ENCODE measurements at regions not wholly inside any gene's neighbourhood (a gene's known extent, or its start where the extent isn't known, plus 50 kb on each side); places are given as distances from the start of the nearest gene placed in this dataset.

- Histone ChIP-seq H4K8ac (ENCODE audit: low read length) (no peak overlapping the region), H3K9ac (ENCODE audit: low read length) (no peak overlapping the region), H3K4me2 (ENCODE audit: low read length, poor library complexity, severe bottlenecking) (no peak overlapping the region), H3K18ac (ENCODE audit: low read depth in 1 of 2, low read length in 2 of 2) (no peak overlapping the region), H3K4me3 (ENCODE audit: insufficient read depth in 1 of 2, low read depth in 1 of 2, low read length in 2 of 2) (no peak overlapping the region), H3K36me3 (ENCODE audit: control insufficient read depth in 1 of 2, insufficient read depth in 2 of 2, low read depth in 1 of 2, low read length in 2 of 2) (no peaks in the 10 kb centered on the region), H2BK5ac (ENCODE audit: low read depth, low read length, poor library complexity, severe bottlenecking) (no peak overlapping the region), H3K9me3 (ENCODE audit: control insufficient read depth, low read length) (no peaks in the 10 kb centered on the region), H3K79me1 (replicated peaks; ENCODE audit: low read length, poor library complexity, severe bottlenecking) (no peaks in the 10 kb centered on the region), H2AK5ac (ENCODE audit: low read length, severe bottlenecking) (no peak overlapping the region), H2BK12ac (ENCODE audit: low read length in 2 of 2) (no peak overlapping the region), H3K4me1 (ENCODE audit: control insufficient read depth, insufficient read depth, low read depth, low read length) (no peaks in the 10 kb centered on the region), H4K91ac (ENCODE audit: low read length) (no peak overlapping the region), H2BK15ac (ENCODE audit: low read depth, poor library complexity, severe bottlenecking) (no peak overlapping the region), H3K23ac (ENCODE audit: low read length in 2 of 2) (peak overlapping the region in 1 of 2 experiments; percentile 2), H2AFZ (ENCODE audit: low read depth, low read length) (no peak overlapping the region), H3K27me3 (ENCODE audit: control insufficient read depth in 1 of 2, insufficient read depth in 1 of 2, low read length in 2 of 2) (peaks cover 0 to 13% of the 10 kb centered on the region in 2 experiments), H3K4ac (ENCODE audit: low read depth in 1 of 2, low read length in 2 of 2) (no peak overlapping the region), H3K14ac (ENCODE audit: low read length in 2 of 2) (peak overlapping the region in 1 of 2 experiments; percentile 9), H2BK120ac (ENCODE audit: low read depth, low read length) (no peak overlapping the region), H3K27ac (ENCODE audit: low read length, poor library complexity, severe bottlenecking) (no peak overlapping the region)
- 76% methylated on average over 9 of the region's 9 CpGs for WGBS
- DNase-seq = no peak
Measured at GRCh38 chr4:114389070-114389685, 209.4 kb upstream of the UGT8 start.

GRCh38 chr4:114393295-114394038, 205.1 kb upstream of the UGT8 start:
- no peak overlapping the region for H3K9ac ChIP-seq (ENCODE audit: low read length)
- H3K4ac ChIP-seq (ENCODE audit: low read depth in 1 of 2, low read length in 2 of 2) = no peak overlapping the region
- H4K91ac ChIP-seq (ENCODE audit: low read length) = no peak overlapping the region
- no peak for DNase-seq
- no peak overlapping the region for H2AK5ac ChIP-seq (ENCODE audit: low read length, severe bottlenecking)
- no peak overlapping the region for H3K14ac ChIP-seq (ENCODE audit: low read length in 2 of 2)
- H3K23ac ChIP-seq (ENCODE audit: low read length in 2 of 2) = no peak overlapping the region
- H2BK12ac ChIP-seq (ENCODE audit: low read length in 2 of 2) = no peak overlapping the region
- no peak overlapping the region for H2BK15ac ChIP-seq (ENCODE audit: low read depth, poor library complexity, severe bottlenecking)
- peaks cover 2% of the 10 kb centered on the region for H3K4me1 ChIP-seq (ENCODE audit: control insufficient read depth, insufficient read depth, low read depth, low read length)
- no peak overlapping the region for H3K4me2 ChIP-seq (ENCODE audit: low read length, poor library complexity, severe bottlenecking)
- H3K18ac ChIP-seq (ENCODE audit: low read depth in 1 of 2, low read length in 2 of 2) = no peak overlapping the region
- H3K27ac ChIP-seq (ENCODE audit: low read length, poor library complexity, severe bottlenecking) = no peak overlapping the region
- H2AFZ ChIP-seq (ENCODE audit: low read depth, low read length) = no peak overlapping the region
- H2BK120ac ChIP-seq (ENCODE audit: low read depth, low read length) = no peak overlapping the region
- no peak overlapping the region for H4K8ac ChIP-seq (ENCODE audit: low read length)
- H3K79me1 ChIP-seq (replicated peaks; ENCODE audit: low read length, poor library complexity, severe bottlenecking) = no peaks in the 10 kb centered on the region
- H3K27me3 ChIP-seq (ENCODE audit: control insufficient read depth in 1 of 2, insufficient read depth in 1 of 2, low read length in 2 of 2) = peaks cover 0 to 9% of the 10 kb centered on the region in 2 experiments
- H3K4me3 ChIP-seq (ENCODE audit: insufficient read depth in 1 of 2, low read depth in 1 of 2, low read length in 2 of 2) = no peak overlapping the region
- H3K36me3 ChIP-seq (ENCODE audit: control insufficient read depth in 1 of 2, insufficient read depth in 2 of 2, low read depth in 1 of 2, low read length in 2 of 2) = no peaks in the 10 kb centered on the region
- no peaks in the 10 kb centered on the region for H3K9me3 ChIP-seq (ENCODE audit: control insufficient read depth, low read length)
- no peak overlapping the region for H2BK5ac ChIP-seq (ENCODE audit: low read depth, low read length, poor library complexity, severe bottlenecking)
- 77% methylated on average over 2 of the region's 3 CpGs for WGBS

GRCh38 chr4:114396808-114397207, 201.8 kb upstream of the UGT8 start:
- no peak overlapping the region for H3K4ac ChIP-seq (ENCODE audit: low read depth in 1 of 2, low read length in 2 of 2)
- H4K8ac ChIP-seq (ENCODE audit: low read length) = no peak overlapping the region
- no peak overlapping the region for H3K27ac ChIP-seq (ENCODE audit: low read length, poor library complexity, severe bottlenecking)
- no peak overlapping the region for H3K23ac ChIP-seq (ENCODE audit: low read length in 2 of 2)
- no peak overlapping the region for H3K4me2 ChIP-seq (ENCODE audit: low read length, poor library complexity, severe bottlenecking)
- no peak overlapping the region for H2AK5ac ChIP-seq (ENCODE audit: low read length, severe bottlenecking)
- H4K91ac ChIP-seq (ENCODE audit: low read length) = no peak overlapping the region
- no peak overlapping the region for H2BK120ac ChIP-seq (ENCODE audit: low read depth, low read length)
- no peaks in the 10 kb centered on the region for H3K36me3 ChIP-seq (ENCODE audit: control insufficient read depth in 1 of 2, insufficient read depth in 2 of 2, low read depth in 1 of 2, low read length in 2 of 2)
- H3K4me1 ChIP-seq (ENCODE audit: control insufficient read depth, insufficient read depth, low read depth, low read length) = peaks cover 8% of the 10 kb centered on the region
- H2BK12ac ChIP-seq (ENCODE audit: low read length in 2 of 2) = no peak overlapping the region
- H3K4me3 ChIP-seq (ENCODE audit: insufficient read depth in 1 of 2, low read depth in 1 of 2, low read length in 2 of 2) = no peak overlapping the region
- DNase-seq = no peak
- no peaks in the 10 kb centered on the region for H3K79me1 ChIP-seq (replicated peaks; ENCODE audit: low read length, poor library complexity, severe bottlenecking)
- H3K18ac ChIP-seq (ENCODE audit: low read depth in 1 of 2, low read length in 2 of 2) = no peak overlapping the region
- H3K27me3 ChIP-seq (ENCODE audit: control insufficient read depth in 1 of 2, insufficient read depth in 1 of 2, low read length in 2 of 2) = peaks cover 0 to 7% of the 10 kb centered on the region in 2 experiments
- no peak overlapping the region for H2BK15ac ChIP-seq (ENCODE audit: low read depth, poor library complexity, severe bottlenecking)
- no peak overlapping the region for H3K14ac ChIP-seq (ENCODE audit: low read length in 2 of 2)
- H2AFZ ChIP-seq (ENCODE audit: low read depth, low read length) = no peak overlapping the region
- 100% methylated on average over 2 of the region's 2 CpGs for WGBS
- H3K9ac ChIP-seq (ENCODE audit: low read length) = no peak overlapping the region
- H3K9me3 ChIP-seq (ENCODE audit: control insufficient read depth, low read length) = no peaks in the 10 kb centered on the region
- H2BK5ac ChIP-seq (ENCODE audit: low read depth, low read length, poor library complexity, severe bottlenecking) = no peak overlapping the region

GRCh38 chr4:114398410-114398809, 200.2 kb upstream of the UGT8 start:
- H2BK120ac ChIP-seq (ENCODE audit: low read depth, low read length) = no peak overlapping the region
- no peak overlapping the region for H4K8ac ChIP-seq (ENCODE audit: low read length)
- peaks cover 8% of the 10 kb centered on the region for H3K4me1 ChIP-seq (ENCODE audit: control insufficient read depth, insufficient read depth, low read depth, low read length)
- no peak overlapping the region for H2BK15ac ChIP-seq (ENCODE audit: low read depth, poor library complexity, severe bottlenecking)
- H3K18ac ChIP-seq (ENCODE audit: low read depth in 1 of 2, low read length in 2 of 2) = no peak overlapping the region
- no peaks in the 10 kb centered on the region for H3K79me1 ChIP-seq (replicated peaks; ENCODE audit: low read length, poor library complexity, severe bottlenecking)
- no peak overlapping the region for H3K4me3 ChIP-seq (ENCODE audit: insufficient read depth in 1 of 2, low read depth in 1 of 2, low read length in 2 of 2)
- H2AK5ac ChIP-seq (ENCODE audit: low read length, severe bottlenecking) = no peak overlapping the region
- peaks cover 0 to 7% of the 10 kb centered on the region in 2 experiments for H3K27me3 ChIP-seq (ENCODE audit: control insufficient read depth in 1 of 2, insufficient read depth in 1 of 2, low read length in 2 of 2)
- peak overlapping the region; percentile 62 for H3K27ac ChIP-seq (ENCODE audit: low read length, poor library complexity, severe bottlenecking)
- peak overlapping the region; percentile 51 for H3K4me2 ChIP-seq (ENCODE audit: low read length, poor library complexity, severe bottlenecking)
- no peak overlapping the region for H2BK5ac ChIP-seq (ENCODE audit: low read depth, low read length, poor library complexity, severe bottlenecking)
- H3K23ac ChIP-seq (ENCODE audit: low read length in 2 of 2) = no peak overlapping the region
- no peak overlapping the region for H4K91ac ChIP-seq (ENCODE audit: low read length)
- no peaks in the 10 kb centered on the region for H3K36me3 ChIP-seq (ENCODE audit: control insufficient read depth in 1 of 2, insufficient read depth in 2 of 2, low read depth in 1 of 2, low read length in 2 of 2)
- H3K9me3 ChIP-seq (ENCODE audit: control insufficient read depth, low read length) = no peaks in the 10 kb centered on the region
- H3K4ac ChIP-seq (ENCODE audit: low read depth in 1 of 2, low read length in 2 of 2) = no peak overlapping the region
- no peak for DNase-seq
- H2BK12ac ChIP-seq (ENCODE audit: low read length in 2 of 2) = no peak overlapping the region
- H3K14ac ChIP-seq (ENCODE audit: low read length in 2 of 2) = no peak overlapping the region
- no peak overlapping the region for H2AFZ ChIP-seq (ENCODE audit: low read depth, low read length)
- H3K9ac ChIP-seq (ENCODE audit: low read length) = no peak overlapping the region

Data from mesenchymal stem cell (in vitro differentiated cells and primary cell).